ENCODE measurements at regions not wholly inside any gene's neighbourhood (a gene's known extent, or its start where the extent isn't known, plus 50 kb on each side); places are given as distances from the start of the nearest gene placed in this dataset.

- TF ChIP-seq TEAD4 (IDR thresholded peaks at IDR 0.05) (no peak), MAX (IDR thresholded peaks at IDR 0.05) (no peak), ZBTB7A (IDR thresholded peaks at IDR 0.05; ENCODE audit: low read depth) (no peak), CEBPB (IDR thresholded peaks at IDR 0.05) (no peak), REST (IDR thresholded peaks at IDR 0.05; ENCODE audit: low read depth) (no peak), USF1 (IDR thresholded peaks at IDR 0.05) (no peak), EP300 (IDR thresholded peaks at IDR 0.05; ENCODE audit: borderline replicate concordance) (no peak), RAD21 (IDR thresholded peaks at IDR 0.05; ENCODE audit: low read depth) (no peak), TAF1 (IDR thresholded peaks at IDR 0.05; ENCODE audit: low read depth) (no peak), FOXM1 (IDR thresholded peaks at IDR 0.05; ENCODE audit: borderline replicate concordance, low read depth) (no peak), TCF12 (IDR thresholded peaks at IDR 0.05; ENCODE audit: low read depth) (no peak), EGR1 (IDR thresholded peaks at IDR 0.05) (no peak)
These were observed 175.6 kb downstream of the SUCLG1 start for GRCh38 chr2:84283506-84283905.
